ENCODE measurements at regions not wholly inside any gene's neighbourhood (a gene's known extent, or its start where the extent isn't known, plus 50 kb on each side); places are given as distances from the start of the nearest gene placed in this dataset.
A peak's percentile ranks its signal among the peaks of the same experiment; 100 is the strongest.

DNA sequence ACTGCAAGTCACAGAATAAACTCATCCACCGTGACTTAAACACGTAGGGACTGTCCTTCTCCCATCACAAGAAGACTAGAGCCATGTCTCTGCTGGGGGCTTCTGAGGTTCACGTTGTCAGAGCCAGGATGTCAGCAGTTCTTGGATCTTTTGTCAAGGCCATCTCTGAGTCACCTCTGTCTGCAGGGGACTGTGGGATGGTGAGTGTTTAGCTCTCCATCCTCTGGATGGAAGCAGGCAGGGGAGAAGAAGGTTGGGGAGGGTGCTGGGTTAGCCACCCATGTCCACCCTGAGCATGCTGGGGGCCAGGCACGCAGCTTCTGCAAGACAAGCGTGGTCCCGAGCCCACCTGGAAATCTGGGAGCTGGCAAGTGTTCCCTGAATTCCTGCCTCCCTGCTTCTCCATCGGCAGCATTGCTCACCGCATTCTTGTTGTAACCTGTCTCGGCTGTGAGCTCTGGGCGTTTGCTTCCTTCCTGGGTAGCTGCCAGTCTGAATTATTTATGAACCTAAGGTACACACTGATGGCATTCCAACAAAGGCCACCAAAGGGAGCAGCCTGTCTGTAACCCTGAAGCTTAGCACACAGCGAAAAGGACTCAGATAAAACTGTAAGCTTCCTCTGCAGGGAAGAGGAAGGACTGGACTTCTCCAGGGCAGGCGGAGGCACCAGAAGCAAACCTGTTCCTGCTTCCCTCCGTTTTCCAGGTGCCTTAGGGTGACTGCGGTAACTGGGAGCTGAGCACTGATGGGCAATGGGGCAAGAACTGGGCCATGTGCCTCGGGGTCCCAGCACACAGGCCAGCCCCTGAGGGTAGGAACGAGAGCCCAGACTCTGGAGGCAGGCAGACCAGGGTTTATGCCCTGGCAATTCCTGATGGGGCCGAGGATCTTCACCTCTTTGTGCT lies 88.6 kb downstream of the RIPK4 start (continued):
- TF ChIP-seq, protein P1, sequence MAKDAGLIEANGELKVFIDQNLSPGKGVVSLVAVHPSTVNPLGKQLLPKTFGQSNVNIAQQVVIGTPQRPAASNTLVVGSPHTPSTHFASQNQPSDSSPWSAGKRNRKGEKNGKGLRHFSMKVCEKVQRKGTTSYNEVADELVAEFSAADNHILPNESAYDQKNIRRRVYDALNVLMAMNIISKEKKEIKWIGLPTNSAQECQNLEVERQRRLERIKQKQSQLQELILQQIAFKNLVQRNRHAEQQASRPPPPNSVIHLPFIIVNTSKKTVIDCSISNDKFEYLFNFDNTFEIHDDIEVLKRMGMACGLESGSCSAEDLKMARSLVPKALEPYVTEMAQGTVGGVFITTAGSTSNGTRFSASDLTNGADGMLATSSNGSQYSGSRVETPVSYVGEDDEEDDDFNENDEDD (CRISPR knock-in tag; IDR thresholded peaks at IDR 0.05; ENCODE audit: borderline replicate concordance) = 0 out of 2 replicates have a peak, but pooled peaks have one; percentile 28
- TF ChIP-seq, protein P2, sequence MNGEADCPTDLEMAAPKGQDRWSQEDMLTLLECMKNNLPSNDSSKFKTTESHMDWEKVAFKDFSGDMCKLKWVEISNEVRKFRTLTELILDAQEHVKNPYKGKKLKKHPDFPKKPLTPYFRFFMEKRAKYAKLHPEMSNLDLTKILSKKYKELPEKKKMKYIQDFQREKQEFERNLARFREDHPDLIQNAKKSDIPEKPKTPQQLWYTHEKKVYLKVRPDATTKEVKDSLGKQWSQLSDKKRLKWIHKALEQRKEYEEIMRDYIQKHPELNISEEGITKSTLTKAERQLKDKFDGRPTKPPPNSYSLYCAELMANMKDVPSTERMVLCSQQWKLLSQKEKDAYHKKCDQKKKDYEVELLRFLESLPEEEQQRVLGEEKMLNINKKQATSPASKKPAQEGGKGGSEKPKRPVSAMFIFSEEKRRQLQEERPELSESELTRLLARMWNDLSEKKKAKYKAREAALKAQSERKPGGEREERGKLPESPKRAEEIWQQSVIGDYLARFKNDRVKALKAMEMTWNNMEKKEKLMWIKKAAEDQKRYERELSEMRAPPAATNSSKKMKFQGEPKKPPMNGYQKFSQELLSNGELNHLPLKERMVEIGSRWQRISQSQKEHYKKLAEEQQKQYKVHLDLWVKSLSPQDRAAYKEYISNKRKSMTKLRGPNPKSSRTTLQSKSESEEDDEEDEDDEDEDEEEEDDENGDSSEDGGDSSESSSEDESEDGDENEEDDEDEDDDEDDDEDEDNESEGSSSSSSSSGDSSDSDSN (CRISPR knock-in tag; IDR thresholded peaks at IDR 0.05) = peak; percentile 40; the same call in 1 of the 2 replicates
- TF ChIP-seq, protein P3, sequence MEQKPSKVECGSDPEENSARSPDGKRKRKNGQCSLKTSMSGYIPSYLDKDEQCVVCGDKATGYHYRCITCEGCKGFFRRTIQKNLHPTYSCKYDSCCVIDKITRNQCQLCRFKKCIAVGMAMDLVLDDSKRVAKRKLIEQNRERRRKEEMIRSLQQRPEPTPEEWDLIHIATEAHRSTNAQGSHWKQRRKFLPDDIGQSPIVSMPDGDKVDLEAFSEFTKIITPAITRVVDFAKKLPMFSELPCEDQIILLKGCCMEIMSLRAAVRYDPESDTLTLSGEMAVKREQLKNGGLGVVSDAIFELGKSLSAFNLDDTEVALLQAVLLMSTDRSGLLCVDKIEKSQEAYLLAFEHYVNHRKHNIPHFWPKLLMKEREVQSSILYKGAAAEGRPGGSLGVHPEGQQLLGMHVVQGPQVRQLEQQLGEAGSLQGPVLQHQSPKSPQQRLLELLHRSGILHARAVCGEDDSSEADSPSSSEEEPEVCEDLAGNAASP (CRISPR knock-in tag; IDR thresholded peaks at IDR 0.05; ENCODE audit: borderline replicate concordance) = peak; percentile 29; the same call in 1 of the 2 replicates
- TF ChIP-seq, protein P4, sequence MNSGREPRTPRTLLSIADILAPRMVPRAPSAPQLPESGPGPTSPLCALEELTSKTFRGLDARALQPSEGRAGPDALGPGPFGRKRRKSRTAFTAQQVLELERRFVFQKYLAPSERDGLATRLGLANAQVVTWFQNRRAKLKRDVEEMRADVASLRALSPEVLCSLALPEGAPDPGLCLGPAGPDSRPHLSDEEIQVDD (CRISPR knock-in tag; IDR thresholded peaks at IDR 0.05; ENCODE audit: borderline replicate concordance) = 0 out of 2 replicates have a peak, but pooled peaks have one; percentile 5
- TF ChIP-seq, protein P5, sequence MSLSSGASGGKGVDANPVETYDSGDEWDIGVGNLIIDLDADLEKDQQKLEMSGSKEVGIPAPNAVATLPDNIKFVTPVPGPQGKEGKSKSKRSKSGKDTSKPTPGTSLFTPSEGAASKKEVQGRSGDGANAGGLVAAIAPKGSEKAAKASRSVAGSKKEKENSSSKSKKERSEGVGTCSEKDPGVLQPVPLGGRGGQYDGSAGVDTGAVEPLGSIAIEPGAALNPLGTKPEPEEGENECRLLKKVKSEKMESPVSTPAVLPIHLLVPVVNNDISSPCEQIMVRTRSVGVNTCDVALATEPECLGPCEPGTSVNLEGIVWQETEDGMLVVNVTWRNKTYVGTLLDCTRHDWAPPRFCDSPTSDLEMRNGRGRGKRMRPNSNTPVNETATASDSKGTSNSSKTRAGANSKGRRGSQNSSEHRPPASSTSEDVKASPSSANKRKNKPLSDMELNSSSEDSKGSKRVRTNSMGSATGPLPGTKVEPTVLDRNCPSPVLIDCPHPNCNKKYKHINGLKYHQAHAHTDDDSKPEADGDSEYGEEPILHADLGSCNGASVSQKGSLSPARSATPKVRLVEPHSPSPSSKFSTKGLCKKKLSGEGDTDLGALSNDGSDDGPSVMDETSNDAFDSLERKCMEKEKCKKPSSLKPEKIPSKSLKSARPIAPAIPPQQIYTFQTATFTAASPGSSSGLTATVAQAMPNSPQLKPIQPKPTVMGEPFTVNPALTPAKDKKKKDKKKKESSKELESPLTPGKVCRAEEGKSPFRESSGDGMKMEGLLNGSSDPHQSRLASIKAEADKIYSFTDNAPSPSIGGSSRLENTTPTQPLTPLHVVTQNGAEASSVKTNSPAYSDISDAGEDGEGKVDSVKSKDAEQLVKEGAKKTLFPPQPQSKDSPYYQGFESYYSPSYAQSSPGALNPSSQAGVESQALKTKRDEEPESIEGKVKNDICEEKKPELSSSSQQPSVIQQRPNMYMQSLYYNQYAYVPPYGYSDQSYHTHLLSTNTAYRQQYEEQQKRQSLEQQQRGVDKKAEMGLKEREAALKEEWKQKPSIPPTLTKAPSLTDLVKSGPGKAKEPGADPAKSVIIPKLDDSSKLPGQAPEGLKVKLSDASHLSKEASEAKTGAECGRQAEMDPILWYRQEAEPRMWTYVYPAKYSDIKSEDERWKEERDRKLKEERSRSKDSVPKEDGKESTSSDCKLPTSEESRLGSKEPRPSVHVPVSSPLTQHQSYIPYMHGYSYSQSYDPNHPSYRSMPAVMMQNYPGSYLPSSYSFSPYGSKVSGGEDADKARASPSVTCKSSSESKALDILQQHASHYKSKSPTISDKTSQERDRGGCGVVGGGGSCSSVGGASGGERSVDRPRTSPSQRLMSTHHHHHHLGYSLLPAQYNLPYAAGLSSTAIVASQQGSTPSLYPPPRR (CRISPR knock-in tag; IDR thresholded peaks at IDR 0.05; ENCODE audit: borderline replicate concordance) = no peak
- peak; percentile 32; the same call in 1 of the 2 replicates for TF ChIP-seq ELF1 (CRISPR knock-in tag; IDR thresholded peaks at IDR 0.05)
- peak; percentile 3; the same call in 1 of the 2 replicates for TF ChIP-seq SMC3 (IDR thresholded peaks at IDR 0.05; ENCODE audit: low read length)
- peak; percentile 8 for TF ChIP-seq SALL1 (CRISPR knock-in tag; IDR thresholded peaks at IDR 0.05)
- no peak for TF ChIP-seq ZFP62 (CRISPR knock-in tag; IDR thresholded peaks at IDR 0.05)
- TF ChIP-seq ZFYVE20 (CRISPR knock-in tag; IDR thresholded peaks at IDR 0.05; ENCODE audit: borderline replicate concordance, low read depth) = no peak
- no peak for TF ChIP-seq ZZZ3 (CRISPR knock-in tag; IDR thresholded peaks at IDR 0.05; ENCODE audit: borderline replicate concordance)
- TF ChIP-seq, protein P6, sequence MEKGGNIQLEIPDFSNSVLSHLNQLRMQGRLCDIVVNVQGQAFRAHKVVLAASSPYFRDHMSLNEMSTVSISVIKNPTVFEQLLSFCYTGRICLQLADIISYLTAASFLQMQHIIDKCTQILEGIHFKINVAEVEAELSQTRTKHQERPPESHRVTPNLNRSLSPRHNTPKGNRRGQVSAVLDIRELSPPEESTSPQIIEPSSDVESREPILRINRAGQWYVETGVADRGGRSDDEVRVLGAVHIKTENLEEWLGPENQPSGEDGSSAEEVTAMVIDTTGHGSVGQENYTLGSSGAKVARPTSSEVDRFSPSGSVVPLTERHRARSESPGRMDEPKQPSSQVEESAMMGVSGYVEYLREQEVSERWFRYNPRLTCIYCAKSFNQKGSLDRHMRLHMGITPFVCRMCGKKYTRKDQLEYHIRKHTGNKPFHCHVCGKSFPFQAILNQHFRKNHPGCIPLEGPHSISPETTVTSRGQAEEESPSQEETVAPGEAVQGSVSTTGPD (CRISPR knock-in tag; IDR thresholded peaks at IDR 0.05) = no peak
- TF ChIP-seq, protein P7, sequence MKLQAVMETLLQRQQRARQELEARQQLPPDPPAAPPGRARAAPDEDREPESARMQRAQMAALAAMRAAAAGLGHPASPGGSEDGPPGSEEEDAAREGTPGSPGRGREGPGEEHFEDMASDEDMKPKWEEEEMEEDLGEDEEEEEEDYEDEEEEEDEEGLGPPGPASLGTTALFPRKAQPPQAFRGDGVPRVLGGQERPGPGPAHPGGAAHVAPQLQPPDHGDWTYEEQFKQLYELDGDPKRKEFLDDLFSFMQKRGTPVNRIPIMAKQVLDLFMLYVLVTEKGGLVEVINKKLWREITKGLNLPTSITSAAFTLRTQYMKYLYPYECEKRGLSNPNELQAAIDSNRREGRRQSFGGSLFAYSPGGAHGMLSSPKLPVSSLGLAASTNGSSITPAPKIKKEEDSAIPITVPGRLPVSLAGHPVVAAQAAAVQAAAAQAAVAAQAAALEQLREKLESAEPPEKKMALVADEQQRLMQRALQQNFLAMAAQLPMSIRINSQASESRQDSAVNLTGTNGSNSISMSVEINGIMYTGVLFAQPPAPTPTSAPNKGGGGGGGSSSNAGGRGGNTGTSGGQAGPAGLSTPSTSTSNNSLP (IDR thresholded peaks at IDR 0.05; ENCODE audit: low read depth, low read length) = 0 out of 2 replicates have a peak, but pooled peaks have one; percentile 41

Data from HepG2 (cell line).